MM.1S (cell line): ENCODE measurements at regions not wholly inside any gene's neighbourhood (a gene's known extent, or its start where the extent isn't known, plus 50 kb on each side); places are given as distances from the start of the nearest gene placed in this dataset.

ENCODE experiments used
- DNase-seq: peaks from one replicate; pipeline ENCODE4 v3.0.0-alpha.2; 2015
- H2AFZ ChIP-seq: fragments of 300-600 bp; sonication (generic); 2 replicates; pipeline ENCODE4 v1.6.0; 2016; ENCODE audit warnings: antibody characterized with exemption, low read length
- H3F3A ChIP-seq: fragments of 300-600 bp; sonication (generic); 2 replicates; pipeline ENCODE4 v1.6.1; 2016; ENCODE audit warnings: mild to moderate bottlenecking, antibody characterized with exemption, low read length, moderate library complexity, mixed read lengths; ENCODE audit not compliant: insufficient read depth
- H3K27ac ChIP-seq: fragments of 300-600 bp; sonication (generic); 2 replicates; pipeline ENCODE4 v1.5.1; 2016; ENCODE audit warnings: mild to moderate bottlenecking, low read length
- H3K27me3 ChIP-seq: fragments of 300-600 bp; sonication (generic); replicated peaks from 2 replicates; pipeline ENCODE4 v1.6.0; 2016; ENCODE audit warnings: low read length; ENCODE audit not compliant: insufficient read depth
- H3K36me3 ChIP-seq: fragments of 300-600 bp; sonication (generic); replicated peaks from 2 replicates; pipeline ENCODE4 v1.6.1; 2016; ENCODE audit warnings: mild to moderate bottlenecking, low read length, mixed read lengths; ENCODE audit not compliant: insufficient read depth
- H3K4me1 ChIP-seq: fragments of 300-600 bp; sonication (generic); 2 replicates; pipeline ENCODE4 v1.6.1; 2016; ENCODE audit warnings: low read length, mixed read lengths
- H3K4me2 ChIP-seq: fragments of 300-600 bp; sonication (generic); 2 replicates; pipeline ENCODE4 v1.6.0; 2016; ENCODE audit warnings: low read depth, low read length
- H3K4me3 ChIP-seq: fragments of 300-600 bp; sonication (generic); 2 replicates; pipeline ENCODE4 v1.5.1; 2016; ENCODE audit warnings: low read length, mixed read lengths
- H3K79me2 ChIP-seq: fragments of 300-600 bp; sonication (generic); 2 replicates; pipeline ENCODE4 v1.6.1; 2016; ENCODE audit warnings: mixed run types, low read length, mixed read lengths
- H3K9ac ChIP-seq: fragments of 300-600 bp; sonication (generic); 2 replicates; pipeline ENCODE4 v1.6.1; 2016; ENCODE audit warnings: low read length, mixed read lengths
- H3K9me2 ChIP-seq: fragments of 300-600 bp; sonication (generic); replicated peaks from 2 replicates; pipeline ENCODE4 v1.6.1; 2016; ENCODE audit warnings: mild to moderate bottlenecking, low read length, mixed read lengths; ENCODE audit not compliant: insufficient read depth
- H3K9me3 ChIP-seq: fragments of 300-600 bp; sonication (generic); replicated peaks from 2 replicates; pipeline ENCODE4 v1.6.1; 2016; ENCODE audit warnings: mild to moderate bottlenecking, low read length, mixed read lengths; ENCODE audit not compliant: insufficient read depth
- H4K20me1 ChIP-seq: fragments of 300-600 bp; sonication (generic); 2 replicates; pipeline ENCODE4 v1.6.1; 2016; ENCODE audit warnings: mild to moderate bottlenecking, low read length, moderate library complexity, mixed read lengths; ENCODE audit not compliant: insufficient read depth
- EZH2 ChIP-seq: fragments of 300-600 bp; sonication (generic); optimal IDR thresholded peaks from 2 replicates; pipeline ENCODE3; 2017; ENCODE audit warnings: low read depth, mild to moderate bottlenecking, antibody characterized with exemption, low read length, mixed read lengths
- EZH2phosphoT487 ChIP-seq: fragments of 300-600 bp; sonication (generic); IDR thresholded peaks from 2 replicates; pipeline ENCODE4 v1.6.1; 2018; ENCODE audit warnings: antibody characterized with exemption, low read length
- TF ChIP-seq, protein P1 (sequence below): fragments of 300-600 bp; sonication (generic); IDR thresholded peaks from 2 replicates; pipeline ENCODE4 v1.5.1; 2016; ENCODE audit warnings: antibody characterized with exemption, low read length, mixed read lengths

DNA sequence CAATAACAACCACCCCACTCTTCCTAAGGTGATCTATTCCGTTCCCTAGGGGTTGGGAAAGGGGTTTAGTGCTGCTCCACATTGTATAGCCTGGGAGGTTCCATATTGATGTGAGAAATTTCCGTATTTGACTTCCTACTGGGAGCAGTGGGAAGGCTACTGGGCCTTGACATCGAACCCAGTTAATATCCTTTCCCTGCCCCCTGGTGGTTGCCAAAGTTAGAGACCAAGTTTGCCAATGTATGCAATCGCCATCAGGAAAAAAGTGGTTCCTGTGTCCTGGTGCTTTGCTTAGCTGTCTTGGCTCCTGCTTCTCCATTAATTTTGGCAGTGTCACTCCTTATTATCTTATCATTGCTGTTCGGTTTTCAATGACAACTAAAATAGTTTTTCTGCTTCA, 914.9 kb downstream of the KCNJ2 start:
- H3K9me2 ChIP-seq: no peaks in the 10 kb centered on the region
- DNase-seq: peak; percentile 29
- H2AFZ ChIP-seq: no peak overlapping the region
- no peak overlapping the region for H3K9ac ChIP-seq
- TF ChIP-seq EZH2: no peak
- TF ChIP-seq, protein P1, sequence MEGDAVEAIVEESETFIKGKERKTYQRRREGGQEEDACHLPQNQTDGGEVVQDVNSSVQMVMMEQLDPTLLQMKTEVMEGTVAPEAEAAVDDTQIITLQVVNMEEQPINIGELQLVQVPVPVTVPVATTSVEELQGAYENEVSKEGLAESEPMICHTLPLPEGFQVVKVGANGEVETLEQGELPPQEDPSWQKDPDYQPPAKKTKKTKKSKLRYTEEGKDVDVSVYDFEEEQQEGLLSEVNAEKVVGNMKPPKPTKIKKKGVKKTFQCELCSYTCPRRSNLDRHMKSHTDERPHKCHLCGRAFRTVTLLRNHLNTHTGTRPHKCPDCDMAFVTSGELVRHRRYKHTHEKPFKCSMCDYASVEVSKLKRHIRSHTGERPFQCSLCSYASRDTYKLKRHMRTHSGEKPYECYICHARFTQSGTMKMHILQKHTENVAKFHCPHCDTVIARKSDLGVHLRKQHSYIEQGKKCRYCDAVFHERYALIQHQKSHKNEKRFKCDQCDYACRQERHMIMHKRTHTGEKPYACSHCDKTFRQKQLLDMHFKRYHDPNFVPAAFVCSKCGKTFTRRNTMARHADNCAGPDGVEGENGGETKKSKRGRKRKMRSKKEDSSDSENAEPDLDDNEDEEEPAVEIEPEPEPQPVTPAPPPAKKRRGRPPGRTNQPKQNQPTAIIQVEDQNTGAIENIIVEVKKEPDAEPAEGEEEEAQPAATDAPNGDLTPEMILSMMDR: peak; percentile 56
- TF ChIP-seq EZH2phosphoT487: no peak
- no peaks in the 10 kb centered on the region for H3K27me3 ChIP-seq
- no peaks in the 10 kb centered on the region for H3K36me3 ChIP-seq
- no peaks in the 10 kb centered on the region for H3K79me2 ChIP-seq
- H3K4me2 ChIP-seq: no peak overlapping the region
- H3K4me3 ChIP-seq: no peak overlapping the region
- no peaks in the 10 kb centered on the region for H3K4me1 ChIP-seq
- no peaks in the 10 kb centered on the region for H3K9me3 ChIP-seq
- H3F3A ChIP-seq: no peaks in the 10 kb centered on the region
- H4K20me1 ChIP-seq: no peaks in the 10 kb centered on the region
- no peak overlapping the region for H3K27ac ChIP-seq

DNA sequence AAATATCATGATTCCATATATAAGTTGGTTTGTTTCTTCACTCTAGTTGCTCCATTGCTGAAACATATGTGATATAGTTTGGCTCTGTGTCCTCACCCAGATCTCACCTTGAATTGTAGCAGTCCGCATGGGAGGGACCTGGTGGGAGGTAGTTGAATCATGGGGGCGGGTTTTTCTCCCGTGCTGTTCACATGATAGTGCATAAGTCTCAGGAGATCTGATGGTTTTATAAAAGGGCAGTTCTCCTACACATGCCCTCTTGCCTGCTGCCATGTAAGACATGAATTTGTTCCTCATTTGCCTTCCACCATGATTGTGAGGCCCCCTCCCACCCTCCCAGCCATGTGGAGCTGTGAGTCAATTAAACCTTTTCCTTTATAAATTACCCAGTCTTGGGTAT, 915.5 kb downstream of the KCNJ2 start:
- TF ChIP-seq, protein P1: no peak
- no peak for TF ChIP-seq EZH2phosphoT487
- no peak overlapping the region for H2AFZ ChIP-seq
- H3K4me2 ChIP-seq: no peak overlapping the region
- no peak for DNase-seq
- H3K4me3 ChIP-seq: no peak overlapping the region
- no peaks in the 10 kb centered on the region for H3K36me3 ChIP-seq
- H3K9ac ChIP-seq: no peak overlapping the region
- H3F3A ChIP-seq: no peaks in the 10 kb centered on the region
- no peaks in the 10 kb centered on the region for H4K20me1 ChIP-seq
- H3K27ac ChIP-seq: no peak overlapping the region
- no peaks in the 10 kb centered on the region for H3K4me1 ChIP-seq
- no peaks in the 10 kb centered on the region for H3K9me3 ChIP-seq
- no peaks in the 10 kb centered on the region for H3K27me3 ChIP-seq
- H3K79me2 ChIP-seq: no peaks in the 10 kb centered on the region
- no peaks in the 10 kb centered on the region for H3K9me2 ChIP-seq

DNA sequence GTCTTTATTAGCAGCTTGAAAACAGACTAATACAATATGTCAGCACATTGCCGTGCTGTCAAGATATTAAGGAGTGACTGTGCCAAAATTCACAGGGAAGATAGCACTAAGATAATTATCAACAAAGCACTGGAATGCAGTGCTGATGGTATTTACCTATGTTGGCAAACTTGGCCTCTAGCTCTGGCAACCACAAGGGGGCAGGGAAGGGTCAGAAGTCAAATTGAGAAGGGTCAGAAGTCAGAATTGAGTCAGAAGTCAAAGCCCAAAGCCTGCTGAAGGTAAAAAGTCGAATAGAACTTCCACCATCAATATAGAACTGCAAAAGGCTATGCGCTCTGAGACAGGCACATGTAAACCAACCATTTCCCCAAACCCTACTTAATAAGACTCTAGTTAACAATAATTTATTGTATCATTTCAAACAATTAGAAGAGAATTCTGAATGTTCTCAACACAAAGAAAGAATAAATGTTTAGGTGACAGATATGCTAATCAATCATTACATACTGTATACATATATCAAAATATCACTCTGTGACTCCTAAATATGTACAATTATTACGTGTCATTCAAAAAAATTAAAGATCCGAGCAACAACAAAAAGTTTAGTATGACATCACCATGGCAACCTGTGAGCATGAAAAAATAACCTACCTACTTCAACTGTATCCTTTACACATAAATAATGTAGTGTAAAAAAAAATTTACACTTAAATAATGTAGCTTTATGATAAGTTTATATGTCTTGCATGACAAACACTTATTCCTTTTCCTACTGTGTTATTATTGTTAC, 916.1 kb downstream of the KCNJ2 start:
- DNase-seq: peak; percentile 66
- Histone ChIP-seq H3K79me2 (no peaks in the 10 kb centered on the region), H2AFZ (no peak overlapping the region), H3F3A (no peaks in the 10 kb centered on the region), H3K9me2 (no peaks in the 10 kb centered on the region), H3K4me2 (no peak overlapping the region), H3K27ac (no peak overlapping the region), H3K36me3 (no peaks in the 10 kb centered on the region), H3K4me1 (no peaks in the 10 kb centered on the region), H3K9ac (no peak overlapping the region), H3K9me3 (no peaks in the 10 kb centered on the region), H3K27me3 (no peaks in the 10 kb centered on the region), H3K4me3 (no peak overlapping the region), H4K20me1 (no peaks in the 10 kb centered on the region)
- no peak for TF ChIP-seq EZH2phosphoT487
- TF ChIP-seq, protein P1: peak; percentile 60
